Panc1 (cell line): ENCODE measurements at regions not wholly inside any gene's neighbourhood (a gene's known extent, or its start where the extent isn't known, plus 50 kb on each side); places are given as distances from the start of the nearest gene placed in this dataset.
"Not testable (repeated sequence)": the region's sequence is repeated elsewhere in the genome, so short reads cannot be mapped to it uniquely, and the experiment has no call there.

Experiments used
- CTCF ChIP-seq: fragments of 450-650 bp; IDR thresholded peaks from 2 replicates; pipeline ENCODE4 v1.5.1; 2017; ENCODE audit warnings: mild to moderate bottlenecking
- POLR2AphosphoS5 ChIP-seq: IDR thresholded peaks from 2 replicates; pipeline ENCODE4 v1.6.1; 2012; ENCODE audit warnings: mild to moderate bottlenecking, low read depth, low read length, moderate library complexity
- REST ChIP-seq, 2 experiments: IDR thresholded peaks; 2 replicates each; pipeline ENCODE4 v1.6.1; 2011 to 2012; ENCODE audit warnings: low read depth in 2 of 2, control low read depth in 1 of 2, low read length in 1 of 2, mild to moderate bottlenecking in 1 of 2, moderate library complexity in 1 of 2; ENCODE audit not compliant: insufficient read depth in 1 of 2
- TCF7L2 ChIP-seq: IDR thresholded peaks from 2 replicates; pipeline ENCODE4 v1.6.1; 2011; ENCODE audit warnings: mild to moderate bottlenecking, low read depth, low read length, inconsistent platforms

- not testable (repeated sequence) for TF ChIP-seq CTCF; POLR2AphosphoS5; REST (IDR thresholded peaks at IDR 0.05; ENCODE audit: insufficient read depth in 1 of 2, low read depth in 2 of 2, low read length in 1 of 2); TCF7L2
Measured at GRCh38 chr17:77533697-77534096, 392.9 kb downstream of the SEC14L1 start.
